Keratinocyte (primary cell): ENCODE measurements at regions not wholly inside any gene's neighbourhood (a gene's known extent, or its start where the extent isn't known, plus 50 kb on each side); places are given as distances from the start of the nearest gene placed in this dataset.

Experiments
- DNase-seq: peaks from one replicate; pipeline ENCODE4 v3.0.0-alpha.2; 2011; ENCODE audit warnings: low read depth, missing footprints, low spot score
- FAIRE-seq: peaks from 2 replicates; lab custom pipeline; 2011; peaks lifted over from hg19 to GRCh38; lab: Jason Lieb, UNC
- H2AFZ ChIP-seq: 2 replicates; pipeline ENCODE4 v1.6.0; 2012; ENCODE audit warnings: low read length, control low read depth, inconsistent platforms; ENCODE audit not compliant: control insufficient read depth
- H3K27ac ChIP-seq: 2 replicates; pipeline ENCODE4 v1.5.1; 2011; ENCODE audit warnings: low read length; ENCODE audit not compliant: control insufficient read depth, insufficient read depth
- H3K27me3 ChIP-seq: 3 replicates; pipeline ENCODE4 v1.6.0; 2011; ENCODE audit warnings: low read length; ENCODE audit not compliant: control insufficient read depth, insufficient read depth; ENCODE audit errors: extremely low read depth
- H3K36me3 ChIP-seq, 2 experiments: 2 replicates in 1 of 2; 3 replicates in 1 of 2; pipeline ENCODE4 v1.5.1; 2011; ENCODE audit warnings: low read length in 2 of 2, mild to moderate bottlenecking in 1 of 2; ENCODE audit not compliant: control insufficient read depth in 2 of 2, insufficient read depth in 2 of 2; ENCODE audit errors: extremely low read depth in 1 of 2
- H3K4me1 ChIP-seq: 3 replicates; pipeline ENCODE4 v1.5.1; 2011; ENCODE audit warnings: low read length; ENCODE audit not compliant: control insufficient read depth, insufficient read depth; ENCODE audit errors: extremely low read depth
- H3K4me2 ChIP-seq: 3 replicates; pipeline ENCODE4 v1.6.0; 2011; ENCODE audit warnings: low read depth, low read length; ENCODE audit not compliant: control insufficient read depth, insufficient read depth; ENCODE audit errors: extremely low read depth
- H3K4me3 ChIP-seq, 3 experiments: fragments of 200-600 bp in 1 of 3; sonication (generic) in 1 of 3; 2 replicates in 2 of 3; 3 replicates in 1 of 3; pipeline ENCODE4 v1.5.1; 2011 to 2016; ENCODE audit warnings: low read length in 3 of 3, mild to moderate bottlenecking in 3 of 3, control low read depth in 2 of 3, inconsistent platforms in 1 of 3, low read depth in 1 of 3, mixed read lengths in 1 of 3, mixed run types in 1 of 3, moderate library complexity in 1 of 3; ENCODE audit not compliant: control insufficient read depth in 2 of 3, insufficient read depth in 2 of 3; ENCODE audit errors: extremely low read depth in 1 of 3
- H3K79me2 ChIP-seq: 2 replicates; pipeline ENCODE4 v1.6.0; 2012; ENCODE audit warnings: low read length; ENCODE audit not compliant: control insufficient read depth, insufficient read depth
- H3K9ac ChIP-seq: 3 replicates; pipeline ENCODE4 v1.6.0; 2011; ENCODE audit warnings: low read length; ENCODE audit not compliant: control insufficient read depth, insufficient read depth; ENCODE audit errors: extremely low read depth
- H3K9me1 ChIP-seq: 3 replicates; pipeline ENCODE4 v1.6.0; 2011; ENCODE audit warnings: low read length; ENCODE audit not compliant: control insufficient read depth, insufficient read depth; ENCODE audit errors: extremely low read depth
- H3K9me3 ChIP-seq: 2 replicates; pipeline ENCODE4 v1.5.1; 2012; ENCODE audit warnings: low read depth, low read length; ENCODE audit not compliant: control insufficient read depth
- H4K20me1 ChIP-seq: 3 replicates; pipeline ENCODE4 v1.6.0; 2011; ENCODE audit warnings: low read length; ENCODE audit not compliant: control insufficient read depth, insufficient read depth; ENCODE audit errors: extremely low read depth
- EZH2 ChIP-seq: IDR thresholded peaks from one replicate; pipeline ENCODE4 v1.6.1; 2012; ENCODE audit warnings: inconsistent platforms, mild to moderate bottlenecking, low read length, moderate library complexity
- dilution Hi-C: fragments of 300-500 bp; cut with MboI; formaldehyde crosslinking; loops from one replicate; pipeline ENCODE4 v1.7.0; 2020; ENCODE audit warnings: low sequenced_read_pairs; ENCODE audit not compliant: extremely low pct_ligation_motif_present
- TF ChIP-seq, protein P1 (sequence below), 3 experiments: IDR thresholded peaks in 1 of 3; conservative IDR thresholded peaks in 1 of 3; optimal IDR thresholded peaks in 1 of 3; 2 replicates in 2 of 3; 3 replicates in 1 of 3; pipeline versions ENCODE3 to v1.5.1; 2011; ENCODE audit warnings: low read length in 3 of 3, mild to moderate bottlenecking in 3 of 3, moderate library complexity in 2 of 3, control low read depth in 1 of 3, inconsistent platforms in 1 of 3; ENCODE audit not compliant: insufficient read depth in 2 of 3; ENCODE audit errors: extremely low read depth in 1 of 3

DNA sequence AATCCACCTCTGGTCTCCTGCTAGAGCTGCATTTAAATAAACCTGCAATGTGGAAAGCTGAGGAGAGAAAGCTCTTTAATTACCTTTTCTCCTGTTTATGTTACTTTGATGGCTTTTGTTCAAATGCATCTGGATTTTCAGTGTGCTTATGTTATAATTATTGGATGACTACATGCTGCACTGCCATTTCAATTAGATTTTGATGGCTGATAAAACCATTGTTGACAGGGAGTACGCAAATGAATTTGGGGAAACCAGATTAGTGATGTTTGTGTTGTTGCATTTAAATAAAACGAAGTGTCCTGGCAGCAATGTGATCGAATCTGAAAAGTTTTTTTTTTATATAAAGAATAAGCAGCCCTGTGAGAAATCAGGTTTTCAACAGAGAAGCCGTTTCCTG lies 799.8 kb downstream of the DIAPH3 start:
- Histone ChIP-seq H3K9ac (no peak overlapping the region), H3K27me3 (no peaks in the 10 kb centered on the region), H3K36me3 (no peaks in the 10 kb centered on the region), H3K4me1 (no peaks in the 10 kb centered on the region), H3K9me1 (no peaks in the 10 kb centered on the region), H3K4me3 (no peak overlapping the region), H3K79me2 (no peaks in the 10 kb centered on the region), H4K20me1 (no peaks in the 10 kb centered on the region), H3K27ac (no peak overlapping the region), H2AFZ (no peak overlapping the region), H3K4me2 (no peak overlapping the region), H3K9me3 (no peaks in the 10 kb centered on the region)
- DNase-seq, result no peak
- dilution Hi-C loops, result no loop called here
- no peak for FAIRE-seq
- no peak for TF ChIP-seq EZH2
- TF ChIP-seq, protein P1, sequence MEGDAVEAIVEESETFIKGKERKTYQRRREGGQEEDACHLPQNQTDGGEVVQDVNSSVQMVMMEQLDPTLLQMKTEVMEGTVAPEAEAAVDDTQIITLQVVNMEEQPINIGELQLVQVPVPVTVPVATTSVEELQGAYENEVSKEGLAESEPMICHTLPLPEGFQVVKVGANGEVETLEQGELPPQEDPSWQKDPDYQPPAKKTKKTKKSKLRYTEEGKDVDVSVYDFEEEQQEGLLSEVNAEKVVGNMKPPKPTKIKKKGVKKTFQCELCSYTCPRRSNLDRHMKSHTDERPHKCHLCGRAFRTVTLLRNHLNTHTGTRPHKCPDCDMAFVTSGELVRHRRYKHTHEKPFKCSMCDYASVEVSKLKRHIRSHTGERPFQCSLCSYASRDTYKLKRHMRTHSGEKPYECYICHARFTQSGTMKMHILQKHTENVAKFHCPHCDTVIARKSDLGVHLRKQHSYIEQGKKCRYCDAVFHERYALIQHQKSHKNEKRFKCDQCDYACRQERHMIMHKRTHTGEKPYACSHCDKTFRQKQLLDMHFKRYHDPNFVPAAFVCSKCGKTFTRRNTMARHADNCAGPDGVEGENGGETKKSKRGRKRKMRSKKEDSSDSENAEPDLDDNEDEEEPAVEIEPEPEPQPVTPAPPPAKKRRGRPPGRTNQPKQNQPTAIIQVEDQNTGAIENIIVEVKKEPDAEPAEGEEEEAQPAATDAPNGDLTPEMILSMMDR (optimal IDR thresholded peaks at IDR 0.05 in 1 of 3, IDR thresholded peaks at IDR 0.05 in 1 of 3, conservative IDR thresholded peaks at IDR 0.05 in 1 of 3; ENCODE audit: extremely low read depth in 1 of 3, insufficient read depth in 2 of 3, low read length in 3 of 3), result no peak

DNA sequence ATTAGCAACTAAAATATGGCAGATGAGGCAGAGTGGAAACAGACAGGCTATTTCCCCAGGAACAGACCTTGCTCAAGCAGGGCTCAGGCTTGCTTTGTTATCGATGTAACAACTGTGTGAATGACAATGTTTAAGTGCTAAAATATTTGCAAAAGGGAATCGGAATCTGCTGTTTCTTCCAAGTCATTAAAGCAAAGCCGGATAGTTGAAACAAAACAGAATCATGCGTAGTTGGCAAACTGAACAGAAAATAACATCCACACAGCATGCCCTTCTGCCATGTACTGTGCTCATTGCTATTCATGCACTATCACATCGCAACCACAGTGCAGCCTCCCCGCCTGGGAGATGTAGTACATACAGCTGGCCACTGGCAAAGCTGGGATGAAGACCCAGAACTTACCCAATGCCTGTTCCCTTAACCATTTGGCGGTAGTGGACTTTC lies 799.1 kb downstream of the DIAPH3 start:
- DNase-seq (no peak), FAIRE-seq (no peak)
- Histone ChIP-seq H2AFZ (no peak overlapping the region), H3K36me3 (no peaks in the 10 kb centered on the region), H4K20me1 (no peaks in the 10 kb centered on the region), H3K4me2 (no peak overlapping the region), H3K27ac (no peak overlapping the region), H3K27me3 (no peaks in the 10 kb centered on the region), H3K4me3 (no peak overlapping the region), H3K9me3 (no peaks in the 10 kb centered on the region), H3K9me1 (no peaks in the 10 kb centered on the region), H3K4me1 (no peaks in the 10 kb centered on the region), H3K9ac (no peak overlapping the region), H3K79me2 (no peaks in the 10 kb centered on the region)
- TF ChIP-seq EZH2, result no peak
- TF ChIP-seq, protein P1 (optimal IDR thresholded peaks at IDR 0.05 in 1 of 3, IDR thresholded peaks at IDR 0.05 in 1 of 3, conservative IDR thresholded peaks at IDR 0.05 in 1 of 3; ENCODE audit: extremely low read depth in 1 of 3, insufficient read depth in 2 of 3, low read length in 3 of 3), result no peak
- dilution Hi-C loops, result no loop called here
